HG02981 (cell line): ENCODE measurements at regions not wholly inside any gene's neighbourhood (a gene's known extent, or its start where the extent isn't known, plus 50 kb on each side); places are given as distances from the start of the nearest gene placed in this dataset.
A peak's percentile ranks its signal among the peaks of the same experiment; 100 is the strongest.
"Not testable (repeated sequence)": the region's sequence is repeated elsewhere in the genome, so short reads cannot be mapped to it uniquely, and the experiment has no call there.

Experiments
- ATAC-seq: cut with Tn5 transposase; IDR thresholded peaks from one replicate; pipeline ENCODE4 v1.9.1; 2021; ENCODE audit warnings: mild to moderate bottlenecking, moderate library complexity; ENCODE audit not compliant: unreplicated experiment

DNA sequence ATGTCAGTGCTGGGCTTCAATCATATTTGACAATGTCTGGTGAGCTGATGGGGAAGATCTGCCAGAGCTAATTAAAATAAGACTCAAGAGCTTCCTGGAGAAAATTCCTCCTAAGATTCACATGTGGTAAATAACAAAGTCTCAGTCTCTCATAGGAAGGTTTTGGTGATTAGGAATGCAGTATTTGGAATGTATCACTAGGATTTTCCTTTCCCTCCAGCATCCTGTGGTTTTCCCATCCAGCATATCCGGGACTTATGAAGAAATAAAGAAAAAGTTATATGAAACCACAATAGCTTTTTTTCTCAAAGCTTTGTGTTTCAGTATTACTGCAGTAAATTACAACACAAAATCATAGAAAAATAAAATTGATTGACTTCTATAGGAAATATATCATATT is 1597.1 kb downstream of the ADGRL3 start:
- no peak for ATAC-seq

DNA sequence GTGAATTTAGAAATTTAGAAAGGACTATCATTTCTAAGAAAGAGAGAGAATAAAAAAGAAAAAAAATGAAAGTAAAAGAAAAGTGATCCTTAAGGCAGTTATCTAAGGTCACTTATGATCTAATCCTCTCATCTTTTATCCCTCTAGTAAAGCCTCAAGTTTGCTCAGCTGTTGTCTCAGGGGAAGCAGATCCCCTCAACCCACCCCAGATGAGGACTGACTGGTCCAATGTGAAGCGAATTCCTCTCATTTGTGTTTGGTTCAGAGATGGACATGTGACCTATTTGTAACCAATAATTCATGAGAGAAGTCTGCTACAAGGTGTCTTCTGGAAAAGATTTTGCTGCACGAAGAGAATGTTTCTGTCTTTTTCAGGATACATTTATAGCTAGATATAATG is 1591.3 kb downstream of the ADGRL3 start:
- no peak for ATAC-seq

DNA sequence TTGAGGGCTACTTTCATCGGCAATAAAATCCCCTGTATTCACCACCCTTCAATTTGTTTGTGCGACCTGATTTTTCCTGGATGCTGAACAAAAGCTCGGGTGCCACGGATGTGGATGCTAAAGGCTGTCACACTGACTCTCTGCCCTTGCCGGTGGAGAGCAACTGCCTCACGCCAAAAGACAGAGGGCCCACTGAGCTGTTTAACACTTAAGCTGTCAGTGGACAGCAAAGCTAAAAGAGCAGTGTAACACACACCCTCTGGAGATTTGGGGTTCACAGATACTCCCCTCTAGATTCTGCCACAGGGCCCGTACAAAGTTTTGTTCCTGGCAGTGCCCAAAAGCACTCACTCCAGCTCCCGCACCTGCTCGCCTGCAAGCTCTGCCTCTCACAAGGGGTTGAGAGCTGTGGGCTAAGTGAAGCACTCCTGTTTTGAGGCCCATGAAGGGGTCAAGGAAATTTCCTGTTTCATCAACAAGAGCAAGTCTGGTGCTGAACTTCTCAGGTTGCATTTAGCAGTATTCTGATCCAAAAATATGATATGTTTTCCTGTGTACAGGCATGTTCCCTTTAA is 1571.9 kb downstream of the ADGRL3 start:
- ATAC-seq = no peak

DNA sequence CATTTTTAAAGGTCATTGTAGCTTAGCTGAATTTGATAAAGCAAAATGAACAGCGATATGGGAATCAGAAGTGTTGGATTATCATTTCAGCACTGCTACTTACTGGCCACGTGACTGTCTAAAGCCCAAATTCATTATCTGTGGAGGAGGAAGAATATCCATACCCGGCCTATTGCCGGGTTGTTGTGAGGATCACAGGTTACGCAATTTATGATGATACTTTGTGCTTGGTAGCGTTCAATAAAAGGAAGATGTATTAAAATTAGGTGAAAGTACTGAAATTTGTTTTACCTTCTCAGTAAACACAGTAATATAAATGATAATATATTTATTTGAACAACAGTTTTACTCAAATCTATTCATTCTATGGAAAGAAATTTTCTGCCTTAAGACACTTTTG is 1540.2 kb downstream of the ADGRL3 start:
- no peak for ATAC-seq

- ATAC-seq = no peak
These were observed 1517.0 kb downstream of the ADGRL3 start for GRCh38 chr4:62717154-62717553.

GRCh38 chr4:62711575-62711974 is 1511.4 kb downstream of the ADGRL3 start:
- no peak for ATAC-seq

DNA sequence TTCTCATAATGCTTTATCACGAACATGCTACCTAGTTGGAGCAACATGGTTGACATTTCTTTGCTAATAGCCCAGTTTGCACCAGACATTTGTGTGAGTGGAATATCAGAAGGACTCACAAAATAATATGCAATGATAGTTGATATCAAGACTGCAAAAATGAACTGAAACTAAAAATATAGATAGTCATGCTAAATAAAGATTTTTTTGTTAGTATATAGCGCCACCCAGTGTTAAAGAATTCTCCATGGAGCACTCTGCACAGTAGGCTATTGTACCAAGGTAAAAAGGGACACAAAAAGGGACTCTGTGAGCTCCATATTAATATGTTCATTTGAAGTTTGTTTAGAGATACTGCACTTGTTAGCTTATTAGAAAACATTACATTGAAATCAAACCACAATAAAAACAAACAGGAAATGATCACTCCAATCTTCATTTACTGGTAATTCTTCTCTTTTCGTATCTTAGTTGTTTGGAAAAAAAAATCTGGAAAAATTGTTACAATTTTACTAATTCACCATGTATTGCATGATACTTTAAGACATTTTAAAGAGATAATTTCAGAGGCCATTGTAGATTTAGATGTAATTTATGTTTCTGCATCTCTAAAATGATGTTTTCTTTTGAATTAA is 1509.6 kb downstream of the ADGRL3 start:
- ATAC-seq = peak; percentile 73

DNA sequence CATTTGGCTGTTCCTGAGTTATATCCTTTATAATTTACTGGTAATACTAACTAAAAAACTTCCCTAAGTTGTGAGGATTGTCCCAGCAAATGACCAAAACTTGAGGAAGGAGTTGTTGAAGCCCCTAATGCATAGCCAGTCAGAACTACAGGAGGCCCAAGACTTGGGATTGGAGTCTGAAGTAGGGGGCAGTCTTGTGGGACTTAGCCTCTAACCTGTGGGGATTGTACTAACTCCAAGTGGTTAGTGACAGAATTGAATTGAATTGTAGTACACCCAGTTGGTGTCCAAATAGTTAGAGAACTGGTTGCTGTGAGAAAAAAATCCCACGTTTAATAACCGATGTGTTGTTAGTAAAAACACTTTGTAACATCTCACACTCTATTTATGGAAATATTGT is 1506.3 kb downstream of the ADGRL3 start:
- ATAC-seq = no peak

DNA sequence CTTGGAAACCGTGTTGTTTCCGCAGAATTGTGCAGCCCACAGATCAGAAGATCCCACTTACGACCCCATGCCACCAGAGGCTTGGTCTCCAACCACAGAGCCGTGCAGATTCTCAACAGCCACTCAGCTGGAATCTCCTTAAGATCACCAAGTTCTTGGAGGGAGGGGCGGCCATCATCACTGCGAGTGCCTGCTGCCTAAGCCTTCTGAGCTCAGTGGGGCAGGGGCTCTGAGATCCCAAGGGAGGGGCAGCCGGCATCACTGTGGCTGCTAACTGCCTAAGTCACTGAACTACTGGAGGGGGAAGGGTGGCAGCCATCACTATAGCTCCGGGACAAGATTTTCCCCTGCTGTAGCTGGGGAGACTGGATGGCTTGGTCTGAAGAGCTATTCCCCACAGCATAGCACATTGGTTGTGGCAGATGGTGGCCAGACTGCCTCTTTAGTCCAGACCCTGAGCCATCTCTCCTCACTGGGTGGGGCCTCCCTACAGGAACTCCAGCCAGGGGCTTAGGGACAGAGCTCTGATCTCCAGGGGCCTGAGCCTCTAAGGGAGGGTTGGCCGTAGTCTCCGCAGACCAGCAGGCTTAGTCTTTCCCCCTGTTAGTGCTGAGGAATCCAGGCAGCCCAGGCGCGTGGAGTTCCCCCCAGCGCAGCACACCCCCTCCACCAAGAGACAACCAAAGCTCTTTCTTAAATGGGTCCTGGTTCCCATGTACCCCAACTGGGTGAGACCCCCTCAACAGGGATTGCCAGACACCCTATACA is 1483.9 kb downstream of the ADGRL3 start:
- no peak for ATAC-seq

DNA sequence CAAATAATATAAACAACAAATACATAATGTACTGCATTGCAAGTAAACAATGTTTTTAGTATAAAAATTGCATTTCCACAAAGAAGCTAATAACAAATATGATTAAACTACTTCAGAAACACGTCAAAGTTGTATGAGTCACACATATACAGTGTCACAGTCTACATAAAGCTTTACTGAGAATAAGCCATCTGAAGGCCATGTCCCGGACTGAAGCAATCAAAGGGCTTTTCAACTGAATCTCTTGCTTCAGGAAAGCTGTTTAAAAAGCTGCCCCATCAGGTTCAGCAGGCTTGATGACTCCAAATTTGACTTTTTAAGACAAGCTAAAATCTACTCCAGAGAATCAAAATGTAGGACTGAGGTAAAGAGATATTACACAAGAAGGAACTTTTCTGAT is 1476.8 kb downstream of the ADGRL3 start:
- no peak for ATAC-seq

- ATAC-seq = no peak
These were observed 1470.4 kb downstream of the ADGRL3 start for GRCh38 chr4:62670514-62670913.

- ATAC-seq = no peak
These were observed 1461.7 kb downstream of the ADGRL3 start for GRCh38 chr4:62661821-62662220.

GRCh38 chr4:62656006-62656405 is 1455.9 kb downstream of the ADGRL3 start:
- no peak for ATAC-seq

- no peak for ATAC-seq
These were observed 1444.2 kb downstream of the ADGRL3 start for GRCh38 chr4:62644372-62644771.

DNA sequence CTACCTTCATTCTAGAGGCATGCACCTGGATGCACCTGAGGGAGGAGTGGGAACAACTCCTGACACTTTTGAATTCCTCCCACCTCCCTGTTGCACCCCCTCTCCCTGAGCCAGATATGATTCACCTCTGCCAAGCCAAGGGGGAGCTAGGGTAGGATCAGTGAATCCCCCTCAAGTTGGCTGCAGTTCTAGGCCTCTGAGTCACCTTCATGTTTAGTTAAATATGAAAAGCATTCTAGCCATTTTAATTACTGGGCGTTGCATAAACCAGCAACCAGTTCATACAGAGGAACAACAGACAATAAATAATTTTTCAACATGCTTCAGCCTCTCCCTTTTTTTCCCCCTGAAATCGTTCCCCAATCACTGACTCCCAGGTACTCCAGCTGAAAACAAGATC is 1440.2 kb downstream of the ADGRL3 start:
- ATAC-seq = no peak

GRCh38 chr4:62627671-62628070 is 1427.5 kb downstream of the ADGRL3 start:
- no peak for ATAC-seq

DNA sequence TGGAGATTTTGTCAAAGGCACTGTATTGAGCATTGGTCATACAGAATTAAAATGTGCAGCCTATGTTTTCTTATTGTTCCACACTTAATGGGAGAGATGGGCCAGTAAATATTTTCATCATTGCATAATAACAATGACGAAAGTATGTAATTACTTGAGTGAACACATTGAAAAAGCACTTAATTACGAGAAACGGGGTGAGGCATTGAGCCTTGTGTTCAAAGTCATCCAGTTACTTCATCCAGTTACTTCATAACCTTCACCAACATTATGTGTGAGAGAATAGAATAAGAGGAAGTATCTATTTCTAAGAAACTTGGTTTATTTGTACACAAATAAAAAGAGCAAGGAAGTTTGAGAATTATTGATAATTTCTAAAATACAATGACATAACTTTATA is 1427.0 kb downstream of the ADGRL3 start:
- no peak for ATAC-seq

DNA sequence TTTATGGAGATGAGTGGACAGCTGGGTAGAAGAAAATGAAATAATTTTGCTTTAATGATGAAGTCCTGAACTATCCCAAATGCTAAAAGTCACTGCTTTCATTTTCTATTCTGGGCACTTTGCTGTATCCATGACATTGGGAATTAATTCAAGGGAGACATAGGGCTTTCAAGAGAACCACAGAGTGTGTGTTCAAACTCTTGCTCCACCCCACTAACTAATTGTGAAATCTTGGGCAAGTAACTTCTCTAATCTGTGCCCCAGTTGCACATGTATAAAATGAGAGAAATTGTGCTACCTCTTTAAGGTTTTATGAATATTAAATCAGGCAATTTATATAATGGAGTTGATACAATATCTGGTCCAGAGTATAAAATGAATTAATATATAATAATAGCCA is 1422.0 kb downstream of the ADGRL3 start:
- no peak for ATAC-seq

DNA sequence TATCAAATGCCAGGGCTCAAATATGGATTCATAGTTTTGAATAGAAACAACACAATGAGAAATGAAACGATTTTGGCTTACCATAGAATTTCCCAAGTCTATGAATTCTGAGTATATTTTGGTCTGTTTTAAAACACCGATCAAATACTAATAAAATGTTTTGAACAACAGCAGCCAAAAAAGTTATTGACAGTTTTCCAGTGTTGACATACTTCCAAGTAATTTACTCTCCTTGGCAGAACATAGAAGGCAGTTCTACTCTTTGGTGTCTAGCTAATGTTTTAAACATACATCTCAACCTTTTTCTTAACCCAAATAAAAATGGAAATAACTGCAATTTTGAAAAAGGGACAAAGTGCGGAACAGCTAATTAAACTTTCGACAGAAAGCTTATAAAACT is 1419.8 kb downstream of the ADGRL3 start:
- no peak for ATAC-seq

DNA sequence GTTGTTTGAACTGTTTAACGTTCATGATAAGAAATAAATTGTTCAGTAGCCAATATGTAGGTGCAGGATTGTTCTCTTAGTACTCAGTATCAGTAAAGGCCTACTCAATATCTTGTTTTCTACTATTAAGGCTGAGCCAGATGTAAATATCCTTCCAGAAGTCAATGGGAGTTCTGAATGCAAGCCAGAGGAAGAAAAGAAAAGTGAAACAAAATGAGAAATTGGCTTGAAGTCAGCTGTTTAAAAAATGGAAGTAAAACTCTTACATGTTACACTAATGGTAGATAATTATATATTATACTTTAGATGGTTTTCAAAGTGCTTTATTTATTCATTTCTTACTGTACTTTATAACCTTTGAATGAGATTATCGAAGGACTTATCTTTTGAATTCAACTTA is 1417.9 kb downstream of the ADGRL3 start:
- no peak for ATAC-seq

GRCh38 chr4:62601737-62602136 is 1401.6 kb downstream of the ADGRL3 start:
- ATAC-seq = no peak

DNA sequence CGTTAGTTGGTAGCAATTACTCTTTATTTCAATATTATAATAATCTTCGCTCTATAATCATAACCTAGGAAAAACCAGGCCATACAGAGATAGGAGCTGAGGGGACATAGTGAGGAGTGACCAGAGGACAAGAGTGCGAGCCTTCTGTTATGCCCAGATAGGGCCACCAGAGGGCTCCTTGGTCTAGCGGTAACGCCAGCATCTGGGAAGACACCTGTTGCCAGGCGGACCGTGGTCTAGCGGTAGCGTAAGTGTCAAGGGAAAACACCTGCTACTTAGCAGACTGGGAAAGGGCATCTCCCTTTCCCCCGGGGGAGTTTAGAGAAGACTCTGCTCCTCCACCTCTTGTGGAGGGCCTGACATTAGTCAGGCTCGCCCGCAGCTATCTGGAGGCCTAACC is 1395.1 kb downstream of the ADGRL3 start:
- ATAC-seq = not testable (repeated sequence)
